Hepatic stellate cell (primary cell): ENCODE measurements at regions not wholly inside any gene's neighbourhood (a gene's known extent, or its start where the extent isn't known, plus 50 kb on each side); places are given as distances from the start of the nearest gene placed in this dataset.
"Not testable (repeated sequence)": the region's sequence is repeated elsewhere in the genome, so short reads cannot be mapped to it uniquely, and the experiment has no call there.

Experiments used
- DNase-seq: peaks from one replicate; pipeline ENCODE4 v3.0.0; 2011; ENCODE audit warnings: low spot score

DNA sequence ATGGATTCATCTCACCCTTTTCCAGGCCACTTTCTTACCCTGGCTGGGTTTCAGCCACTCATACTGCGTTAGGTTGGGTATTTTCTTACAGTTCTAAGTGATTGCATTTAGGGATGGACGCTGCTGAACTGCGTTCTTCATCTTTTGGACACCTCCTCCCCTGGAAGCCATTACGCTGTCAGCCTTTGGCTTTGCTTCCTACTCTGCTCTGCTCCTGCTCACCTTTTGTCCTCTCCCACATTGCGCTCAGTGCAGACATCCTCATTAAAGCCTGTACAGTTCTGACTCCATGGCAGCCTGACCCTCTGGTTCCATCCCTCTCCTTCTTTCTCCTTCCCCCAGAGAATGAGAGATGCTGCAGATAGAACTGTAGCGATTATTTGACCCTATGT is 108.9 kb downstream of the SRGAP2 start:
- DNase-seq: not testable (repeated sequence)

DNA sequence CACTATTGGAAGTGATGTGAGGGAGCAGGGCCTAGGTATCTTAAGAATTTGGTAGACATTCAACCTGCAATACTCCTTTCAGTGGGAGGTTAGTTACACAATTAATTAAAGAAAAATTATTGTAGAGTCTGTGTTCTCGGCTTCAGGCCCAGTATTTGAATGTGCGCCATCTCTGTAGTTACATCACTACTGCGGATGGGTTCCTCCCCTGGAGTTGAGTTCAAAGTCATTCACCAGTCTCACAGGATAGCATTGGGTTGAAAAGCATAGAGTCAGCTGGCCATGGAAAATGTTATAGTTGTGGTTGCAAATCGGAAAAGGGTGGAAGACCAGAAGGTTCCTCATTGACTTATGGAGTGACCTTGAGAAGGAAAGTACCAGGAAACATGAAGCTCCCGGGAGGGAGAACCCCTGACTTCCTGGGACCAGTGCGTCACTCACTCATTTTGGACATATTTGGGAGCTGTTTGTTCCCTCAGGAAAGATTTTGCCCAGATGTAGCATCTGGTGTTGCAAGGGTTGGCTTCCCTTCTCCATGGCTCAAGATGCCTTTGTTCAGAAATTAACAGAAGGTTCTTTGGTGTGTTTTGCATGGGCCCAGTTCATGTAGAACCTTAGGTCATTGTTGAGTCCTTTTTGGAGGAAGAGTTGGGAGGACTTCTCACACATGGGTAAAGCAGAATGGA is 111.8 kb downstream of the SRGAP2 start:
- not testable (repeated sequence) for DNase-seq

DNA sequence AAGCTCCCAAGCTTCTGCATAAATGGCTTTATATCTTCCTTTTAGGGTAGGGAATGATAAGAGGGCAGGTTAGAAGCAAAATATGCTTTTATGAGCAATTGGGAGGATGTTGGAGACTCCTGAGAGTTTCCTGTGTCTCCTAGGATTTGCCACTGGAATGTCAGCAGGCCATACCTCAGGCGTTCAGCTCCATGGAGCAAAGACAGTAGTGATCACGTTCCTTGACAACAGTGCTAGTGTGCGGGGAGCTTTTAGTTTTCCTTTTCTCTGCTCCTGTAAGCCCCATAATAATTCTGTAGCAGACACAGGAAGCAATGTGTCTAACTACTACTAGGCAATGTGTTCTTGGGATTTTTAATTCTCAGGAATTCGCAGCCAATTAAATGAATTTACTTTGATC is 113.6 kb downstream of the SRGAP2 start:
- DNase-seq: not testable (repeated sequence)

DNA sequence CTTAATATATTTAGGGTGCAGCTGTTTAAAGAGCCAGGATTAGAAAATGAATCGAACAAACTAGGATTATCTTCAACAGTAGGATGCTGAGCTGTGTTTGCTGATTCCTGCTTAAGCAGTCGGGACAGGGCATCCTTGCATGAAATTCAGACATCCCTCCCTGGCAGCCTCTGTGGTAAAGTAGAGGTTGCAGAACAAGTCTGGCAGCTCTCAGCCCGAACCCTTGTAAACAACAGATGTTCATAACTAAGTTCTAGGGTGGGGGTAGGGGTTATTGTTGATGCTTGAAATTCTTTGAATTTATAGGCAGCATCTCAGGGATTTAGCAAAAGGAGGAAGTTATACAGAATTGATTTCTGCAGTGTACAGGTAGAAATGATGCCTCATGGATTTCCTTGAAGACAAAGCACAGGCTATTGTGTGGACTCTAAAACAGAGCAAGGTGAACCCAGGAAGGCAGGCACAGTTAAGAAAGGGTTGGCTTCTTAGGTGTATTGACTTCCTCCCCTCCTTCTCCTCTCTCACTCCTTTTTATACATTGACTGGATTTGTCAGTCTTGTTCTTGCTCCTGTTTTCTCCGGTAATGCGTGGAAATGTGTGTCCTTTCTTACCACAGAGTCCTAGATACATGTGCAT is 114.7 kb downstream of the SRGAP2 start:
- DNase-seq: not testable (repeated sequence)

DNA sequence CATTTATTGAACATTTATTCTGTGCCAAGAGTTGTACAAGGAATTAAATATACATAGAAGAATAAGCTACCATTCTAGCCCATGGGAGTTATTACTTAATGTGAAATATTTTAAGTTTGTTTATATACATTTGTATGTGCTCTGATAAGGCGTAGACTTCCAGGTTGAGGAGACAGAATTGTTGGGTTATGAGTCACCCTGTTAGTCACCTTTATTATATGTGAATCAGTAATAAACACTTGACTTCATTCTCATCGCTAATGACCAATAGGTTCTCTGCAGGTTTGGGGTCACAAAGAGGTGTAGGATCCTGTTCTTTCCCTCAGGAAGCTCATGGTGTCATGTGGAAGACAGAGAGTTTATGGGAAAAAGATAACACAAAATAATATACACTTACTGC is 116.9 kb downstream of the SRGAP2 start:
- not testable (repeated sequence) for DNase-seq

DNA sequence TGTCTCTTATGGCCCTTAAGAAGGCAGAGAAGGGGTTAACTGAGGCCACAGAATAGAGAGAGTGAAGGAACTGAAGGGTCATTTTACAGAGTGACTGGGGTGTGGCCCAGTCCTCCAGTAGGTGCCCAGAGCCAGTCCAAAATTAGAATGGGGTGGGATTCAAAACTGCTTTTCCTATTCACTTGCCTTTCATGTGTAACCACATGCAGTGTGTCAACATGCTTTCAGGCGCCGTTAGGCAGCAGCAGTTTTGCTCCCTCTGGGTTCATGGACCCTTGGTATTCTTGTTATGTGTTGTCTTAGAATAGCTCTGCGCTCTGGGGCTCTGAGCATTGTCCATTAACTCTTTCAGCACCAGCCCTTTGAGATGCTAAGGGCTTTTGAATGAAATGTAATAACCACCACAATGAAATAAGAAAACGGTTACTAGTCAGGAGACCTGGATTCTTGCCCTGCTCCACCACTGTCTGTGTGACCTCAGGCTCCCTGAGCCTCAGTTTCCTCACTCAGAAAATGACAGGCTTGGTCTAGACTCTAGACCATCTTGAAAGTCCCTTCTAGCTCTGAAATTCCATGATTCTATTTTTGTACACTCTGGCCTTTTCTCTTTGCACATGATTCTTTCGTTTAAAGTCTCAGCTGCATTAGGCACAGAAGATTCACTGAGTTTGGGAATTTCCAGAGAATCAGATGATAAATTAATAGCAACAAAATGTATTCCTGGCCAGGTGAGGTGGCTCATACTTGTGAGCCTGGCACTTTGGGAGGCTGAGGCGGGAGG is 123.0 kb downstream of the SRGAP2 start:
- not testable (repeated sequence) for DNase-seq

DNA sequence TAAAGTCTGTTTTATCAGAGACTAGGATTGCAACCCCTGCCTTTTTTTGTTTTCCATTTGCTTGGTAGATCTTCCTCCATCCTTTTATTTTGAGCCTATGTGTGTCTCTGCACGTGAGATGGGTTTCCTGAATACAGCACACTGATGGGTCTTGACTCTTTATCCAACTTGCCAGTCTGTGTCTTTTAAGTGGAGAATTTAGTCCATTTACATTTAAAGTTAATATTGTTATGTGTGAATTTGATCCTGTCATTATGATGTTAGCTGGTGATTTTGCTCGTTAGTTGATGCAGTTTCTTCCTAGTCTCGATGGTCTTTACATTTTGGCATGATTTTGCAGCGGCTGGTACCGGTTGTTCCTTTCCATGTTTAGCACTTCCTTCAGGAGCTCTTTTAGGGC is 128.3 kb downstream of the SRGAP2 start:
- not testable (repeated sequence) for DNase-seq

DNA sequence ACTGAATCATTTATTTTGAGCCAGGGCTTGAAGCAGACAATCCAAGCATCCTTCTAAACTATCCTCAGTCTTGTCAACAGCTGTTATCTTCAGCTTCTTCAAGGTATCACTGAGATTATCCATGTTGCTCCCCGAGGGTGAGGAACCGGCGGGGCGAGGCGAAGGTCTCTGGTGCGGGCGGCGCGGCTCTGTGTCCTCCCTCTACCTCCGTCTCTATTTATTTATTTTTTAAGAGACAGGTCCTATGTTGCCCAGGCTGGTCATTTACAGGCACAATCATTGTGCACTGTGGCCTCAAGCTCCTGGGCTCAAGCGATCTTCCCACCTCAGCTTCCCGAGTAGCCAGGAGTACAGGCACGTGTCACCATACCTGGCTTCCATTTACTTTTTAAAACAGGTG is 130.0 kb downstream of the SRGAP2 start:
- DNase-seq: not testable (repeated sequence)

DNA sequence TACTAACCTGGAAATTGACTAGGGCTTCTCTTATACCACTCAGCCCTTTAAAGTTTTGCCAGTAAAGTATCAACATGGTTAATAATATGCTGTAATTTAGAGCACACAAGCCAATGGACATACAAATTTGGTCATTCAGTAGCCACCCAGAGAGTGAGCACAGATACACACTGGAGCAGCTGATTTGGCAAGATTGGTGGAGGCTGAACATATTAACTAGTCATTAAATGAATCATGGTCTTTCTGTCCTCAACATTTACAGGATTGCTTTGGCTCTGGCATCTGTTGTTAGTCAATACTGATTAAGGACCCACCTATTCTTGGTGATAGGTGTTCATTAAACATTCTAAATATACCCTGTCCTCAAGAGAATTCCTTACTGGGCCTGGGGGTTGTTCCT is 130.6 kb downstream of the SRGAP2 start:
- not testable (repeated sequence) for DNase-seq

DNA sequence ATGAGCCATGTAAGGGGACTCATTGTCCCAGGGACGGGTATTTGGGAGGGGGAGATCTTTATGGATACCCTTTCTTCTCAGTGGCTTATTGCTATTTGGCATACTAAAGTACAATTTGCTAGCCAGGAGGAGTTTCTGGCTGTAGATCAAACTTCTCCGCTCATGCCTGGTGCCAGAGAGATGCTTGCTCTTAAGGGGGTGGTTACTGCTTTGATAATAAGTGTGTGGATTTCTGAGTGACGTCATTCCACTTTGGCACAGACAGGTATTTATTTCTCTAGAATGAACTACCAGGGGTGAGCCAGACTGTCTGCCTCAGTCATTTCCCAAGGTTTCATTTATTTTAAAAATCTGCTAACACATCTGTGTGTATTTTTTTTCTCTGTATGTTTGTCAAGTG is 131.1 kb downstream of the SRGAP2 start:
- not testable (repeated sequence) for DNase-seq

DNA sequence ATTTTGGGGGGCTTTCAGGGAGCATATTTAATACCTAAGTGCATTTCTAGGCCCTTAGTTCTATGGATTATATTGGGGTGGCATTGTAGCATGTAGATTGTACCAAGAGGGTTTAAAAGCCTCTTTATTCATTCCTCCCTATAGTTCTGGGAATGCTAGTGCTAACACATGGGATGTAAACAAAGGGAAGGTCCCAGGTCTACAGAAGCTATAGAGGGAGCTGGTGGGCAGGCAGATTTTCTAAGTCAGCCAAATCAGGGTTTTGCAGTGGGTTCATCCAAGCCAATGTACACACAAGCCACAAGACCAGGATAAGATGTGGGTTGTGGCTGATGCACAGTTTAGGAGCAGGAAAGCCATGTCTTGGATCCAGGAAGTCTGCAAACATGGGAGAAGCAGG is 131.8 kb downstream of the SRGAP2 start:
- not testable (repeated sequence) for DNase-seq

DNA sequence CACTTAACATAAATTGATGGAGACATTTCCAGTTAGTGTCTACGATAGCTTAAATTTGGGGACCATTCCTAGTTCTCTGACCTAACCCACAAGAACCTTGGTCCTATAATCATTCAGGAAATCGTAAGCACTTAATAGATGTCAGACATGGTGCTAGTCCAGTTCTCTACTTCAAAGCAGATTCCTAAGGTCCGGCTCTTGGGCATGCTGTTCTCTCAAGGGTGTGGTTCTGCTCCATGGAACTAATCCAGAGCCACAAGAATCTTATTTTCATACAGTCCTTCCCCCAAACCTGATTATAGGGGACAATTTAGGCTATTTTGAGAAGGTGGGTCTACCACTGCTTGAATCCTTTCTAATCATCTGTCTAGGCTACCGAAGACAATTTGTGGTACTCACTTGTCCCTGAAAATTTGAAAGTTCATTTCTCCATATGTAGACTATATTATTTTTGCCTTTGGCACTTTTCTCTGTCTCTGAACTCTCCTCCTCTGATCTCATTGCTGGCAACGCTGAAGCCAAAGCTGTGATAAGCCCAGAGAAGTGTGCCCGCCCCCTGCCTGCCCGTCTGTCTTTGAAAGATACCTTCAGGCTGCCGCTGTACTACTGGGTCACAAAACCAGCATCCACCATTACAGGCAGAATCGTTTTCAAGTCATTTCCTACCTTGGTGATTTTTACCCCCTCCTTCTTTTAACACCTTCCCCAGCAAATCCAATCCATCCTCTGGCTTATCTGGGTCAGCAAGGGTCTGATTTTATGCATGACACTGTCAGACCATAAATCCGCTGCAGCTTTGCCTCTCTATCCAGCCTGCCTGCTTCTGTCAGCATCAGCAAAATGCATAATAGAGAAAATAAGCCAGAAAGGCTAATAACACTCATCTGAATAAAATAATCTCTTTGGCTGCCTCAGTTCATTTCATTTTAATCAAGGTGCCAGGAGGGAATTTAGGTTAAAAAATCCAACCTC is 132.8 kb downstream of the SRGAP2 start:
- DNase-seq: not testable (repeated sequence)

DNA sequence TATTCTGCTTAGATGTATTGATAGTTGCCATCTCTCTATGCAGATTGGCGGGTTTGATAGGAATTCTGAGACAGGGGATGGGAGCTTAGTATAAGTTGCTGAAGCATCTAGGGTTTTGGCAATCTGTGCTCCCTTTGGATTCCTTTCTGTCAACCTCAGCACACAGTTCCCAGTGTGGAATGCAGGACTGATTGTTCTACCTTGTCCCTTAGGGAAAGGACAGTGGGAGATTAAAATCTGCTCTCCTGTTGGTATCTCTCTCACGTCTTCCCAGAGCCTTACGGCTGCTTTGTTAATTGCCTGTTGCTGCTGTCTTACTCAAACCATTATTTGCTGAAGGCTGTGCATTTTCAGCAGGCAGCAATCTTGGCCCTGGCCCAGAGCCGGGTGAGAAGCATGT is 133.3 kb upstream of the IKBKE start:
- DNase-seq: not testable (repeated sequence)

DNA sequence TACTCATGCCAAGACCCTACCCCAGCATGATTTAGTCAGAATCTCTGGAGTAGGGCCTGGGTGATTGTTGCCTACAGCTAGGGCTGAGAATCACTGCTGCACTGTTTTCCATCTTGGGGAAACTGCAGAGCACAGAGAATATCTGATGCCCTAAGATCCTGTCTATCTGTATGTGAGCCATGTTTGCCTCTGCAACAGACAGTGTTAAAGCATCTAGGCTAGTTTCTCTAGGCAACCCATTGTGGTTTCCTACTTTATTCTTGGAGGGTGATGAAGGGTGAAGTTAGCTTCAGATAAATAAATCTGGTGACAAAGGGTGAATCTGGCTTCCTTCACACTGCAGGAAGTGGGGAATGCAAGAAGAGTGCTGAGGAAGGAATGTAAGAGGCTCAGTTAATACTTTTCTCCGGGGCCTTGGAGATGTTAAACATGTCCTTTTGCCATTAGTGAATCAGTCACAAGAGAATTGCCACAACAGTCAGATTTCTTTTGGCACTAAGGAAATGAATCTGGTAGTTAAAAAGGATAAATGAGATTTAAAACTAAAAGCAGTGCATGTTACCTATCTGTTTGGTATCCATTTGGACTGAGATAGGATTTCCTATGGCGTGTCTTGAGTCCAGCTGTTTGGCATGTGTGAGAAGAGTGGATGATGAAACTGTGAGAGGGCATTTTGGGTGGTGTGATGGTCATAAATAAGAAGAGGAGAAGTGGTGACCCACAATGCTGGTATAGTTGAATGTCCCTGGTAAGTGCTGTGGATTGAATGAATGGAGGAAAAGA is 119.6 kb upstream of the IKBKE start:
- DNase-seq: not testable (repeated sequence)

DNA sequence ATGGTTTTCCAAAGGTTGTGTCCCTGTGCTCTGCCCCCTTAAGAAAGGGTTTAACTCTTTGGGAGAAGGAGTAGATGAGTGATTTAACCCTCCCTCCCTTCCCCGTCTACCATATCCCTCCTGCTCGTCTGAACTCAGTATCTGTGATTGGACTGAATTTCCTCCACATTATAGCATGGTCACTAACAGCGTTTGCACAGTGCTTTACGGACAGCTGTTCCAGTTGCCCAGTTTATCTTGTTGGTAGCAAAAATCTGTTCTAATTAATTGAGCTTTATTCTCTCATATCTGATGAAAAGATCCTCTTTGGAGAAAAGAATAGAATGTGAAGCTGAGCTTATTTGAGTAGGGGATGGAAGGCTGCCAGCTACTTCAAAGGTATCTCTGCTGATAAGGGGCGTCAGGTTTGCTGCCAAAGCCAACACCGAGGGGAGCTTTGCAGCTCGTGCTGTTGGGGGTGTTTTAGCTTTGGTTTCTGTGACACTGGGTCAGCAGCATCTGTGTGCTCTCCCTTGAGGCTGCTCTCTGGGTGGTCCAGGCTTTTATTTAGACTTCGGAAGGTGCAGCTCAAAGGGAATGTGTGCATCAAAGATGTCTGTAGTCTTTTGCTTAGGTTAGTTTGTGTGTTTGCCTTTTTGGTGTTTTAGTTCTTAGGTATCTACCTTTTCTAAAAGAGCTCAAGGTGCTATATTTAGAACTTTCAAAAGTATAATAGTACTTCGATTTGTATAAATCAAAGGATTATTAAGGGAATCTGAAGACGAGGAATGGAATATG is 118.8 kb upstream of the IKBKE start:
- DNase-seq: not testable (repeated sequence)

DNA sequence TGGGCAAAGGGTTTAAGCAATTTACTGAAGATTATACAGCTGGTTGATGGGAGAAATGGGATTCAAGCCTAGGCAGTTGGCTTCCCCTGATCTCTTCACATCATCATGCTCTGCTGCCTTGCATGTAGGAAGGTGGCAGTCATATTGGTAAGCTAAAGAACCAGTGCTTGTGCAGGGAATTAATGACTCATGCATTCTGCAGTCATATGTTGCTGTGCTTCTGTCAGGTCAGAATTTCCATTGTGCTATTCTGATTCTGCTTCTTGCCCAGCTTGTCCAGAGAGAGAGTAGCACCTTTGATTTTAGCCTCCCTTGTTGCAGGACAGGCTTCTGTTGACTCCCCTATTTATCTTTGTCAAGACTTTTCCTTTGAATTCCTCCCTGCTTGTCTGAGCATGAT is 114.0 kb upstream of the IKBKE start:
- DNase-seq: not testable (repeated sequence)

DNA sequence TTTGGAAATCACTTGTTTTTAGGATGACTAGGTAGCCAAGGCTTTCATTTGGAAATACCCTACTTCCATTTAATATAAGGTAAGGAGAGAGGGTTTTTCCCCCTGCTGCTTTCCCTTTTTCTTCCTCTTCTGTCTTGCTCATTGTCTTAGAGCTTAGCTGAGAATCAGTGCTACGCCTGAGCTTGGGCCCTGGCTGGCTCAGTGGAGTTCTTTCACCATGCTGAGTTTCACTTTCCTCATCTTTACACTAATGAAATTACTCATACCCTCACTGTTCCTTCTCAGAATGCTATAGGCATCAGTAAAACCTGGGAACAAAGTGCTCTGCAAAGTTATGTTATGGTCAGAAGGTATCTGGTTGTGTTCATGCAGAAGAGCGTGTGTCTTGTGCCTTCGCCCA is 112.3 kb upstream of the IKBKE start:
- DNase-seq: not testable (repeated sequence)

DNA sequence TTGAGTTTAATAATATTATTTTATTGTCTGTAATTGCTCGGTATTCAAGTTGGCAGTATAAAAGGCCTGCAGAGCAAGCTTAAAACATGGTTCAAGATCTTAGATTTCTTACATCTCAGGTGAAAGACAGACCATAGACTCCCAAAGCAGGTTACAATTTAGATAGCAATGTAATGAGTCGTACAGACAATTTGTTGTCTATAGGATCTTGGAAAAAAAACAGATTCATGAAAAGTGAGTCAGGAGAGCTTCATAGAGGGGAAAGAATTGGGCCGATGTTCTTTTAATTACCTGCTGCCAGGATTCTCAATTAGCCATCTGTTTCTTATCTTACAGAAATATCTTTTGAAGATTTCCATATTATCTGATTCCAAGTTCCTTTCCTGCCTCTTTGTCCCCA is 111.5 kb upstream of the IKBKE start:
- DNase-seq: not testable (repeated sequence)

DNA sequence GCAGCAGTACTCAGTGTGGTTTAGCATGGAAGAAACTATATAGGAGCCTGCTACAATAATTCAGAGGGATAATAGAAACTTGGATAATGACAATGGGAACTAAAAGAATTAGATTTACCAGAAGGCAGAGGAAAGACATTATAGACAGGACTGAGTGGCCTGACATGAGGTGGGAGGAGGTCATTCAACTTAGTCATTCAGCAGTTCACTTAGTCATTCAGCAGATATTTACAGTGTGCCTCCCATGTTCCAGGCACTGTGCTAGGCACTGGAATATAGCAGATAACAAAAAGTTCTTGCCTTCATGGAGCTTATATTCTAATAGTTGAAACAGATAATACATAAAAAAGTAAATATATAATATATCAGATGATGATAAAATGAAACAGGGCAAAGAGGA is 110.9 kb upstream of the IKBKE start:
- DNase-seq: not testable (repeated sequence)

DNA sequence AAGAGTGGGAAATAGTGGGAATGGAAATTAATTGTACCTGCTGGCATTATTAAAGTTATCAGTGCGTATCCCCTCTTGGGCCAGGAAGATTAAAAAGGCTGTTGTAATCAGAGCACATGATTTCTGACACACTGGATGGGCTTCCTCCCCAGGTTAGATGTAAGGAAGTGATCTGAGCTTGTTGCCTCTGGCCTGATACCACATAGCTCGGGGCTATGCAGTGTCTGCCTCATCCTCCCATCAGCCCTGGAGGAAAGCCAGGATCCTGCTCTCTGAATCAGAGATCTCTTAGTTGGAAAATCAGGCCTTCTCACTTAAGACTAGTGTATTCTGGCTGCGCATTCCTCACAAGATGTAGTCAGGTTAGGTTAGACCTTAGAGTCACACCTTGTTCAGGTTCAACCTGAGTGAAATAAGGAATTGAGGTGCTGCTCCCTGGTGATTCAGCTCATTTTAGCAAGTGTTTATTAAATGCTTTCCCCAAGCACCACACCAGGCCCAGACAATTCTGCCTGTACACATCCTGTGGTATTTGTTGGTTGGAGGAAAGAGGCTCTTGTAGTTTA is 108.2 kb upstream of the IKBKE start:
- not testable (repeated sequence) for DNase-seq
